Type B pancreatic cell (in vitro differentiated cells): ENCODE measurements at regions not wholly inside any gene's neighbourhood (a gene's known extent, or its start where the extent isn't known, plus 50 kb on each side); places are given as distances from the start of the nearest gene placed in this dataset.

Source experiments
- DNase-seq: peaks from one replicate; pipeline ENCODE4 v3.0.0; 2021; ENCODE audit warnings: mixed read lengths; ENCODE audit not compliant: unreplicated experiment; ENCODE audit errors: extremely low spot score
- H3K27ac Mint-ChIP-seq: 2 replicates; pipeline ENCODE4 v1.8.0; 2021; ENCODE audit warnings: mild to moderate bottlenecking, mixed read lengths
- H3K27me3 Mint-ChIP-seq: 2 replicates; pipeline ENCODE4 v1.8.0; 2021; ENCODE audit warnings: mixed read lengths
- H3K36me3 Mint-ChIP-seq: 2 replicates; pipeline ENCODE4 v1.8.0; 2021; ENCODE audit warnings: mixed read lengths
- H3K4me1 Mint-ChIP-seq: one replicate; pipeline ENCODE4 v1.8.0; 2021; ENCODE audit warnings: mixed read lengths; ENCODE audit not compliant: unreplicated experiment
- H3K4me3 Mint-ChIP-seq: 2 replicates; pipeline ENCODE4 v1.8.0; 2021; ENCODE audit warnings: mild to moderate bottlenecking, mixed read lengths
- H3K9me3 Mint-ChIP-seq: 2 replicates; pipeline ENCODE4 v1.8.0; 2021; ENCODE audit warnings: mixed read lengths
- TF ChIP-seq, protein P1 (sequence below): fragments of 200-600 bp; sonication (generic); conservative IDR thresholded peaks from 2 replicates; pipeline ENCODE4 v1.5.0; 2021; ENCODE audit warnings: antibody characterized with exemption, mild to moderate bottlenecking

DNA sequence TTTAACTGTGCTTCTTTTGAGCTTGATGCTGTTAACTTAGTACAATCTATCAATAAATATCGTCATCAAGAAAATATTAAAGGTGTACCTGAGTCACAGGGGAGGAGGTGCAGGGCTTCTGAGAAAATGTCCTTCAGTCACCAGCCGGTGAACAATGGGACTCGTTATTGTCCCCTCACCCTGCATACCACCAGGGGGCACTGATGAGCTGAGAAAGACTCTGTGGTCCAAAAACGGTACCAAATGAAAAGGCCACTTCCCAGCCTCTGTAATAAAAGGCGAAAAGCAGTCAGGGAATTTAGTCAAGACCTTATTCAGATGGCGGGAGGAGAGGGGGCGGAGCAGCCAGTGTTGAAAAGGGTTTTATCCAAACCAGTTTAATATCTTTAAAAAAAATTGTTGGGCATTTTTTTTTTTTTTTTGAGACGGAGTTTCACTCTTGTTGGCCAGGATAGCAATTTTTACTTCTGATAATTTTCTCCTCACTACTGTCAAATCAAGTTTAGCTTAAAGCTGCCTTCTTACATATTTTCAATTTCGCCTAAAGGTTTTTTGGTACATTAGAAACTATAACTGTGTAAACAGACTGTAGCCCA lies 271.9 kb upstream of the ADAMTS16 start:
- Mint-ChIP-seq H3K9me3 (no peaks in the 10 kb centered on the region), H3K27me3 (peaks cover 16% of the 10 kb centered on the region), H3K4me3 (no peak overlapping the region), H3K27ac (no peak overlapping the region), H3K4me1 (no peaks in the 10 kb centered on the region), H3K36me3 (no peaks in the 10 kb centered on the region)
- DNase-seq, result no peak
- TF ChIP-seq, protein P1, sequence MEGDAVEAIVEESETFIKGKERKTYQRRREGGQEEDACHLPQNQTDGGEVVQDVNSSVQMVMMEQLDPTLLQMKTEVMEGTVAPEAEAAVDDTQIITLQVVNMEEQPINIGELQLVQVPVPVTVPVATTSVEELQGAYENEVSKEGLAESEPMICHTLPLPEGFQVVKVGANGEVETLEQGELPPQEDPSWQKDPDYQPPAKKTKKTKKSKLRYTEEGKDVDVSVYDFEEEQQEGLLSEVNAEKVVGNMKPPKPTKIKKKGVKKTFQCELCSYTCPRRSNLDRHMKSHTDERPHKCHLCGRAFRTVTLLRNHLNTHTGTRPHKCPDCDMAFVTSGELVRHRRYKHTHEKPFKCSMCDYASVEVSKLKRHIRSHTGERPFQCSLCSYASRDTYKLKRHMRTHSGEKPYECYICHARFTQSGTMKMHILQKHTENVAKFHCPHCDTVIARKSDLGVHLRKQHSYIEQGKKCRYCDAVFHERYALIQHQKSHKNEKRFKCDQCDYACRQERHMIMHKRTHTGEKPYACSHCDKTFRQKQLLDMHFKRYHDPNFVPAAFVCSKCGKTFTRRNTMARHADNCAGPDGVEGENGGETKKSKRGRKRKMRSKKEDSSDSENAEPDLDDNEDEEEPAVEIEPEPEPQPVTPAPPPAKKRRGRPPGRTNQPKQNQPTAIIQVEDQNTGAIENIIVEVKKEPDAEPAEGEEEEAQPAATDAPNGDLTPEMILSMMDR, result peak; percentile 92

DNA sequence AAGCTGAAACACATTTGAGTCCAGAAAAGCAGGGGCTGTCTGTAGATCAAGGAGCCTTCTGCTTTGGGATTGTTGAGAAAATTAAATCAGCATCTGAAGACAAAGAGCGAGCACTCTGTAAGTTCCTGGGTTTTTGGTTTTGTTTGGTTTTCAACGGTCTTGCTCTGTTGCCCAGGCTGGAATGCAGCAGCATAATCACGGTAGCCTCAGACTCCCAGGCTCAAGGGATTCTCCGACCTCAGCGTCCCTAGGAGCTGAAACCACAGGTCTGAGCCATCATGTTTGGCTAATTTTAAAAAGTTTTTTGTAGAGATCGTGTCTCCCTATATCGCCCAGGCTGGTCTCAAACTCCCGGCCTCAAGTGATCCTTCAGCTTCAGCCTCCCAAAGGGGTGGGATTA lies 266.5 kb upstream of the ADAMTS16 start:
- Mint-ChIP-seq H3K27me3 (peaks cover 9% of the 10 kb centered on the region), H3K36me3 (no peaks in the 10 kb centered on the region), H3K4me3 (no peak overlapping the region), H3K9me3 (no peaks in the 10 kb centered on the region), H3K27ac (no peak overlapping the region), H3K4me1 (peaks cover 9% of the 10 kb centered on the region)
- no peak for DNase-seq
- TF ChIP-seq, protein P1, result no peak

DNA sequence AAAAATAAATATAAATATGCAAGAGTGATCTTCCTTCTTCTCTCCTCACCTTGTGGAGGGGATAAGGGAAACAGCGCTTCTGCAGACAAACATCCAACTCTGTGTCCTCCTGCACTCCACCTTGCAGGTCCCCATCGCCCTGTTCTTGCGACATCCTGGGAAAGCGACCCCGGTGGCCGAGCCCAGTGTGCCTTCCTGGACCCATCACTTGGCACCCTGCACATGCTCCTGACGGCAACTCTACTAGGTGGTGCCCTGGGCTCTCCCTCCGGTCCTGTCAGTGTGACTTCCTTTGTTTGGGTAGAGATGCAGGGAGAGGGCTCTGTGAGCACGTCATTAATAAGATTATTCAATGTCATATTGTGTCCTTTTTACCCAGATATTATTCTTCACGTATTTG lies 266.0 kb upstream of the ADAMTS16 start:
- H3K4me1 Mint-ChIP-seq, result peaks cover 9% of the 10 kb centered on the region
- no peak overlapping the region for H3K4me3 Mint-ChIP-seq
- TF ChIP-seq, protein P1, result no peak
- no peak for DNase-seq
- H3K27me3 Mint-ChIP-seq, result peaks cover 9% of the 10 kb centered on the region
- no peaks in the 10 kb centered on the region for H3K36me3 Mint-ChIP-seq
- no peaks in the 10 kb centered on the region for H3K9me3 Mint-ChIP-seq
- H3K27ac Mint-ChIP-seq, result no peak overlapping the region

DNA sequence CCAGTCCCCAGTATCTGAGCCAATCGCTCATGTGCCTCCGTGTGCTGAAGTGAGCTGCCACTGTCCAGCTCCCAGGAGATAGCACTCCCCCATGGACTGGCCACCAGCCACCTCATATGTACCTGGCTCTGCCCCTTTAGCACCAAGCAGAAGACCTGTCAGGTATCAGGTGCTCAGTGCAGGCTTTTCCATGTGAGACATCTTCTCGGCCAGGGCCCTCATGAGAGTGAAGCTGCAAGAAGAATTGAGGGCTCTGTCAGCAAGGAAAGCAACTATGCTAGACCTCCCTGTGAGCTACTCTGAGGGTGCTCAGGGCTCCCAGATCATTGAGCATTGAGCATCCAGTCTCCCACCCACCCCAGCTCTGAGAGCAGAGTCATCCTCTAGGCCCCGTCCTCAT lies 264.2 kb upstream of the ADAMTS16 start:
- H3K4me3 Mint-ChIP-seq, result no peak overlapping the region
- H3K9me3 Mint-ChIP-seq, result no peaks in the 10 kb centered on the region
- no peak for DNase-seq
- H3K27ac Mint-ChIP-seq, result no peak overlapping the region
- peaks cover 12% of the 10 kb centered on the region for H3K27me3 Mint-ChIP-seq
- TF ChIP-seq, protein P1, result no peak
- peaks cover 9% of the 10 kb centered on the region for H3K4me1 Mint-ChIP-seq
- no peaks in the 10 kb centered on the region for H3K36me3 Mint-ChIP-seq

DNA sequence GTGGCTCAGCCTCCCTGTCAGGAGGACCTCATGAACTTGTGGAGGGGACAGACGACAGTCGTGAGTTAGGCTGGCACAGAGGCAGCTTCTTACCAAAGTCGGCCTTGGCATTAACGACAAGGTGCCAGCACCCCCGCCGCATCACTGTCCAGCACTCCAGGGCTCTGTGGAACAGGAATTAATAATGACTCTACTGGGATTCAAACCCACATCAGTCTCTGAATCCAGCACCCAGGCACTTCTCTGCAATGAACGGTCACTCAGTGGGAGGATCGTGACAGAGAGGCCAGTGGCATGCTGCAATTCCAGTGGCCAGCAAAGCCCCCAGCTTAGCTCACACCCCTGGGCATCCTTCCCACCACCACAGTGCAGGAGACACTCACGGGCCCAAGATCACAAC lies 263.3 kb upstream of the ADAMTS16 start:
- TF ChIP-seq, protein P1, result no peak

DNA sequence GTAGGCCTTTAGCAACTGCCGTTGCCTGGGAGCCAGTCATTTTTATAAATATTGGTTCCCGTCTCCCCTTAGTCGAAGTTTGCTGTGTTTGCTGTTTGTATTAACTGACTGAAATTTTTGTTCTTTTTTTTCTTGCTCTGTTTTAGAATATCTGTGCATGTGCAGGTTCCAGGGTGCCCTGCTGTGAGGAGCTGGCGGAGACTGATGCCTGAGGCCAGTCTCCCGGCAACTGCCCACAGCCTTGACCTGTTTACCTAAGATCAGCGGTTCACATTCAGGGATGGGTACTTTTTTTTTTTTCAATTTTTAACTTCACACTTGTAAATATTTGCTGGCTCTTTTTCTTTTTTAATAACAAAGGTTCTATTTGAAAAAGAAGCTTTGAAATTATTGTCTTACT lies 262.6 kb upstream of the ADAMTS16 start:
- H3K9me3 Mint-ChIP-seq, result no peaks in the 10 kb centered on the region
- H3K4me3 Mint-ChIP-seq, result no peak overlapping the region
- H3K4me1 Mint-ChIP-seq, result peaks cover 9% of the 10 kb centered on the region
- DNase-seq, result no peak
- H3K27me3 Mint-ChIP-seq, result peaks cover 12% of the 10 kb centered on the region
- no peak overlapping the region for H3K27ac Mint-ChIP-seq
- no peaks in the 10 kb centered on the region for H3K36me3 Mint-ChIP-seq
- TF ChIP-seq, protein P1, result no peak

More for the DNA sequence above, 263.3 kb upstream of the ADAMTS16 start:
- H3K27ac Mint-ChIP-seq, result no peak overlapping the region
- no peak for DNase-seq
- H3K27me3 Mint-ChIP-seq, result peaks cover 12% of the 10 kb centered on the region
- H3K4me1 Mint-ChIP-seq, result peaks cover 9% of the 10 kb centered on the region
- no peaks in the 10 kb centered on the region for H3K9me3 Mint-ChIP-seq
- no peak overlapping the region for H3K4me3 Mint-ChIP-seq
- no peaks in the 10 kb centered on the region for H3K36me3 Mint-ChIP-seq
